Activated CD8-positive, alpha-beta memory T cell treated with anti-CD3 and anti-CD28 coated beads for 24 hours (primary cell): ENCODE measurements at regions not wholly inside any gene's neighbourhood (a gene's known extent, or its start where the extent isn't known, plus 50 kb on each side); places are given as distances from the start of the nearest gene placed in this dataset.

Experiments
- DNase-seq: peaks from one replicate; pipeline ENCODE4 v3.0.0-alpha.2; 2020

DNA sequence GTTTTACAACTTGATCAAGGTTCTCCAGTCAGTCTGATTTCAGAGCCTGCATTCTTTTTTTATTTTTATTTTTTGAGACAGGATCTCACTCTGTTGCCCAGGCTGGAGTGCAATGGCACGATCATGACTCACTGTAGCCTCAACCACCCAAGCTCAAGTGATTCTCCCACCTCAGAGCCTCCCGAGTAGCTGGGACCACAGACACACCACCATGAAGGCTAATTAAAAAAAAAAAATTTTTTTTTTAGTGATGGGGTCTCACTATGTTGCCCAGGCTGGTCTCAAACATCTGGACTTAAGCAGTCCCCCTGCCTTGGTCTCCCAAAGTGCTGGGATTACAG lies 117.2 kb upstream of the NAV2 start:
- DNase-seq: no peak

DNA sequence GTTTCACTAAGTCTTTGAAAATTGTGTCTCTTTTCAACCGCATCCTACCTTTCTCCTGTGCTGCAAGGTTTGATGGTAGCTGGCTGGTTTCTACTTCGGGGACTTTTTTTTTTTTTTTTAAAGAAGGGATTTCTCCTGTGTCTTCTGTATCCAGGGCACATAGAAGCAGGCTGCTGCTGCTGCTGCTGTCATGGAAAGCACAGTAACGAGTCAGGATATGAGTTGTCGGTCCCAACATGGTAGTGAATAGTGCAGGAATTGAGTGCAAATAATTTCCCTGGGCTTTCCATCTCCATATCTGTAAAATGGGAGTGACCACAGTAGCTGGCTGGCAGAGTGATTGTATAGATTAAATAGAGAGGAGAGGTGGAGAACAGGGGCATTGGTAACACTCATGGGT lies 118.3 kb upstream of the NAV2 start:
- DNase-seq: no peak

DNA sequence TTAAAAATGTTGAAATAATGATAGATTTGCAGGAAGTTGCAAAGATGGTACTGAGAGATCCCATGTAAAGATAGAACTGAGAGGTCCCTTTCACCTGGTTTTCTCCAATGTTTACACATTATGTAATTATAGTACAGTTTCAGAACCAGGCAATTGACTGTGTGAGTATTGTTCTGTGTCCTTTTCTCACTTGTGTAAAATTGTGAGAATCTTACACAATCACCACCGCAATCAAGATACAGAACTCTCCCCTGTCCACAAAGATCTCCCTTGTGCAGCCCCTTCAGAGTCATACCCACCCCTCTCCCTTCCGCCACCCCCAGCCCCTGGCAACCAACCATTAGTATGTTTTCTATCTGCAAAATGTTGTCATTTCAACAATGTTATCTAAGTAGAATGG lies 119.8 kb upstream of the NAV2 start:
- DNase-seq: no peak

DNA sequence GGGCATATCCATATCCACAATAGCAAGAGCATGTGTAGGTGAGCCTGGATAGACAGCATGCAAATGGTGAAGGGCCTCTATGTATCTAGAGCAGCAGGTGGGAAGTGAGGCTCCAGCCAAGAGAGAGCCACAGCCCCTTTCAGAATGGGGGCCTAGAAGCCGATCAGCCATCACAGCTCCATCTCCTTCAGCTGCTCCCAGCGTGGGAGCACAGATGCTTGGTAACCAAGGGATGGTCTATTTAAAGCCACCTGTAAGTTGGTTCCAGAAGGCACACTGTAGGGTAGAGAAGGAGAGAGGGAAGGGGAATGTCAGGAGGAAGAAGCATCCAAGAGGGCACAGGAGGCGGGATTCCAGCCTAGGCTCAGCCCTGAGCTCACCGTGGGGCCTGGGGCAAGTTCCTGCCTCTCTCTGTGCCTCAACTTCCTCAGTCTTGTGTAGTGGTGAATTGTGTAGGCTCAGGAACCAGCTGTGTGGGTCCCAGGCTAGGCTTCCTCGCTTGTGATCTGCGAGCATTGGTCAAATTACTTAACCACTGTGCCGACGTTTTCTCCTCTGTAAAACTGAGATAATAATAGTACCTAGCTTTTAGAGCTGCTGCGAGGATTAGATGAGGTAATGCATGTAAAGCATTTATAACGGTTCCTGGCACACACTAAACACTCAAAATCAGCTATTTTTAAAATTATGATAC lies 122.9 kb upstream of the NAV2 start:
- no peak for DNase-seq

DNA sequence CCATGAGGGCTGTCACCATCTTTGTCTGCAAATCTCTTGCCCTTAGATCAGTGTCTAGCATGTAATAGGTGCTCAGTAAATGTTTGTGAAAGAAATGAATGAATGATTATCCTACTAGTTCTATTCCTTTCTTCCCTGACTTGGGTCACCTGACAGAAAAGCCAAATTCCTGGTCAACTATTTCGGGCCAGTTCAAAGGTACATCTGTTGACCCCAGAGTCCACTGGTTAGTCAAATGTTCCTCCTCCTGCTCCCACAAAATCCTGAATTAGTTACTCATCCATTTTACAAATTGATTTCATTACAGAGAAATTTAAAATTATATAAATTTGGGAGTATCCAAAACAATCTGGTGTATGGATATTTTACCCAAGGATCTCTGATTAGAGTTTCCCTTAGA lies 124.7 kb upstream of the NAV2 start:
- no peak for DNase-seq

DNA sequence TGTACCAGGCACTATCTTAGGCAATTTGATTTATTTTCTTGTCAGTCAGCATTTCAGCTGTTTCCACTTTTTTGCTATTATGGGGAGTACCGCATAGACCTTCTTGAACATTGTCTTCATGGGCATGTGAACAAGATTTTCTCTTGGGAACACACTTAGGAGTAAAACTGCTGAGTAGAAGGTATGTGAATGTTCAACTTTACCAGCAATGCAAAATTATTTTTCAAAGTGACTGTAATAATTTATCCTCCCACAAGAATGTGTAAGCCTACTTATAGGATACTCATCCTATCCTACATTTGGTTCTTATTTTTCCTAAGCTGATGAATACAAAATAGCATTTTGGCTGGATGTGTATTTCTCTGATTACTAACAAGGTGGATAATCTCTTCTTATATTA lies 132.0 kb upstream of the NAV2 start:
- DNase-seq: no peak

DNA sequence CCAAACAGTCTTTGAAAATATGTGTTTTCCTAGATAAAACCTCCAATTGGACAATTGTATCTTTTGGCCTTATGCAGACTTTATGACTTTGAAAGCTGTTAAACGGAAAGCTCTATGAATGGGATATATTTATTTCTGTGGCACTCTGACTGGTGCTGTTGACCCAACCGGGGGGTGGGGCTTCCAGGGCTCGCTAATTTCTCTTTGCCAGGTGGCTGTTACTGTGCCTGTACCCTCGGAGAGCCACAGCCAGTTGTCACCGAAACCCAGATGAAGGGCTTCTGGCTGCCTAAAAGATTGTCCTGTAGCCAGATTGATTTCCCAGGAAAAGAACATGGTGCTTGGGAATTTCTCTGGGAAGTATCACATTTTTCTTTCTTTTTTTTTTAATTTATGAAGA lies 132.7 kb upstream of the NAV2 start:
- no peak for DNase-seq

DNA sequence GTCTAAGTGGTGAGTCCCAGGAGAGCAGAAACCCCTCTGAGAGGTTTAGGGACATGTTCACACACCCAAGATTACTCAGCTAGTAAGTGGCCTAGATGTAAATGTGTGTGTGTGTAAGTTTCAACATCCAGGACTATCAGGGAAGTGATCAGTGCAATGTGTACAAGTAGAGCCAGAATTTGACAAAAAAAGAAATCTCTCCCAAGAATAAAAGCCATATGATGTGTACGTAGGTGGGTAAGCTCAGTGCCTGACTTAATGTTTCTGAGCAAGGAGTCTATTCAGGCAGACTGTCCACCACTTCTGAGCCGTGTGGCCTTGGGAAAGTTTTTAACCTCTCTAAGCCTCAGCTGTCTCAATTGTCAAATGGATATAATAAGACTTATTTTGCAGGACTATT lies 133.8 kb upstream of the NAV2 start:
- no peak for DNase-seq

DNA sequence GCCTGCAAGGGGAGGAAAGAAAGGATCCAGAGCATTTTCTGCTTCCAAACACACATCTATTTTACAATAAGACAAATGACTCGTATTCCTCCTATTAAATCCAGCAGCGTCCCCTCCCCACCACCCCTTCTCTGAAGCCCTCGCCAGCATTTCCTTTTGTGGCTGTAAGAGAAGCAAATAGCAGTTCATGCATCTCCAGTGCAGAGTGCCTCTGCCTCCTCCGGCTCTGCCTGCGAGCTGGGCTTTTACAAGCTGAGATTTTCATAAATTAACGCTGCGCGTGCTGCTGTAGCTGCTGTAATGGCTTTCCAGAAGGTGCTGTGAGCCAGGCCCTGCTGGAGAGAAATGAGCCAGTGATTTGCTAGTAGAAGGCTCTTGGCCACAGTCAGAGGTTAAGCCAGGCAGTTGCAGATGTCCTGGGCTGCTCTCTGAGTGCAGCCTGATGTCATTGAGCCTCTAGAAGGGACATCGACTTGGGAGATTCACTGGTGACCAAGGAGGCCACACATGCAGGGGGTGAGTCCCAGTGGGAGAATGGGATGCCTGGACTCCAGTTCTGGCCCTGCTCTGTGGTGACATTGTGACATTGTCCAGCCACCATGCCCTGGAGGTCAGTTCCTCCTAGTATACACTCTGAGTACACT lies 134.5 kb upstream of the NAV2 start:
- DNase-seq: no peak

DNA sequence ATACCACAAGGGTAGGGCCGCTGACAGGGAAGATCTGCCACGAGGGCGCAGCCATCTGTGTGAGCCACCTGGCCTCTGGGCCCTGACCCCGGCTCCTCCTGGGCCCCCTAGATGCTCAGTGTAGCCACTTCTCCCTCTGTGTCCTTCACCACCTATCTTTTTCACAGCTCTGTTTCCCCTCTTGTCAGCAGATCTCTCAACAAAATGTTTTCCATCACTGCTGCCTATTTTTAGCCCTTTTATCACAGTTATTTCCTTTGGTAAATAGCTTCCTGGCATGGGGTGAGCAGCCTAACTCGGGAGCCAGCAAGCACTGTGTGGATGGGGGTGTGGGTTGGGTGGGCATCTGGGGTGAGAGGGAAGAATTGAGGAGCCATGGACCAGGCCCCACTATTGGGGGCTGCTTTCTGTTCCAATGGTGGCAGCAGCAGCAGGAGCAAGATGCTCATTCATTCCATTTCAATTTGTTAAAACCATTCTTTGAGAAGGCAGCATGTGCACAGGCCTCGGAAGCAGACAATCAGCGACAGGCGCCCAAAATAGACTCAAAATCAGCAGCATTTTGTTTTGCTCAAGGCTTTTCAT lies 135.2 kb upstream of the NAV2 start:
- no peak for DNase-seq

DNA sequence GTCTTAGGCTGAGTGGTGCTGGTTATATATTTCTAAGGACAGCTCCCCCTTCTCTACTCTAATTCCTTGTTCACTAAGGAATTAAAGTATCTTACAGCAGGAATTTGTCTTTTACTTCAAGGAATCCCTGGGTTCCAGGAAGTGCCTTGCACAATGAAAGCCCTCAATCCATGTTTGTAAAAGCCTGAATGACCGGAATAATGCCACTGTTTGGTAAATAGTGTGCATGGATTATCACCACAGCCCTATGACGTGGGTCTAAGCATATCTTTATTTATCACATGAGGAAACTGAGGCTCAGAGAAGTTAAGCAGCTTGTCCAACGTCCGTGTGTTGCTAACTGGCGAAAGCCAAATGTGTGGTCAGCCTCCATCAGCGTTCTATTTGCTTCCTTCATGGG lies 135.7 kb upstream of the NAV2 start:
- no peak for DNase-seq

DNA sequence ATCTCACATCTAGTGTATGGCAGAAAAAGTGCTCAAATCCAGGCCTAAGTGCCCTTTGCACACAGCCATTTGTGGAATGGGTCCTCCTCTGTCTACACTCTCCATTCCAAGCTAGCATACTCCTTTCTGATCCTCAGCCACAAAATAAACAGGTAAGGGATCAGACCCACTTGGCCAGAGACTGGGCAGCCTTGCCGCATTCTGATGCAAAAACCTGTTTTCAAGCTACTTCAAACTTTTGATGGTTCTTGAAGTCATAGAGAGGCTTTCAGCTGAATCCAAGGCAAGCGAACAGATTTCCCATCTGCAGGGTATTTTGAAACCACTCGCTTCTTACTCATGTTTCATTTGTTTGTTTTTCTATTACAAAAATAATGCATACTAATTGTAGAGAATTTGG lies 136.6 kb upstream of the NAV2 start:
- DNase-seq: no peak

DNA sequence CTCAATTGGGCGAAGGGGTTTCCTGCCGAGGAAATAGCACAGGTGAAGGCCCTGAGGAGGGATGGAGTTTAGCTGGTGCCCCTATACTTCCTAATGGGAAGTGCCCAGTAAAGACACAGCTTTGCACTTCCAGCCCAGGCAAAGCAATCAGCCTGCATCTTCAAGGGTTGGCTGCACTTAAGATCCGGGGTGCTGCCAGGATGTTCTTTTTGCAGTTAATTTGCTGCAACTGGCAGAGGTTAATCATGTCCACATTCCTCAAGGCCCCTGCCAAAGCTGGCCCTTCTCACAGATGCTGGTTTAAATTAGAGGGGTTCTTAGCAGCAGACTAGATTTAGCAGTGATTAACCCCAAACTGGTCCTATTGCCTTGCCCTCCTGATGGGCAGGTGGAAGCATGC lies 137.7 kb upstream of the NAV2 start:
- no peak for DNase-seq

DNA sequence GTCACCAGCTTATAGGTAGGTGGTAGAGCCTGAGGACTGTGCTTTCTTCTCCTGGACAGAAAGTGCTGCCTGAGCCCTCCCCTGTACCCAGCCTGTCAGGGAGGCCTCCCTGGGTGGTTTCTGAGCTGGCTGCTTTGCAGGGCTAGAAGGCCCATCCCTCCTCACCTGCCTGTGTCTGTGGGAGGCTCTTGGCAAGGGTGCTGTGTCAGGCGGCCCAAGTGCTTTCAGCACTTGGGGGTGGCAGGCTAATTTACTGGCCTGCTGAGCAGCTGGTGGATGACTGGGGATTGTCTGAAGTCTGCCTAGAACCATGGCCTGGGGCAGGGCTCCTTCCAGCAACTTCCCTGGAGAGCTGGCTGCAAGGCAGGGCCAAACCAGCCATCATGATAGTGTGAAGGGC lies 139.0 kb upstream of the NAV2 start:
- DNase-seq: no peak

DNA sequence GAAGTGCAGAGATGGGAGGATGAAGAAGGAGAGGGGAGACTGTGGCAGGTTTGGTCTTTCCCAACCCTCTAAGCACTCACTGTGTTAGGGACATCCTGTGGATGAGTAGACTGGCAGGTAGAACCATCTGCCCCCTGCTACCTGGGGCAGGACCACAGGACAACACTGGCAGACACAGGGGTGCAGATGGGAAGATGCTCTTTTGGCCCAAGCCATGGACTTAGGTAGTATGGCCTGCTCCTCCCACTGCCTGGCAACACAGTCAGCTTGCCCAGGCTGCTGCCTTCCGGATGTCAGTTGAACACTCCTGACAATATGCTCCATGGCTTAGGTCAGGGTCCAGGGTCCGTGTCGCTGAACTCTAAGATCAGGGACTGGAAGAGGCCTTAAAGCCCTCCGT lies 140.7 kb upstream of the NAV2 start:
- no peak for DNase-seq

DNA sequence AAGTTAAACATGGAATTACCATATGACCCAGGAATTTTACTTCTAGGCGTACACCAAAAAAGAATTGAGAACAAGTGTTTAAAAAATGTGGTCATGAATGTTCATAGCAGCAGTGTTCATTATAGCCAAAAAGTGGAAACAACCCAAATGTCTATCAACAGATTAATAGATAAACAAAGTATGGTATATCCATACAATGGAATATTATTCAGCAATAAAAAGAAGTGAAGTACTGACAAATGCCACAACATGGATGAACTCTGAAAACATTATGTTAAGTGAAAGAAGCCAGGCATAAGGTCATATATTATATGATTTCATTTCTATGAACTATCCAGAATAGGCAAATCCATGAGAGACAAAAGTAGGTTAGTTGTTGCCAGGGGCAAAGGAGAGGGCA lies 141.7 kb upstream of the NAV2 start:
- DNase-seq: no peak

DNA sequence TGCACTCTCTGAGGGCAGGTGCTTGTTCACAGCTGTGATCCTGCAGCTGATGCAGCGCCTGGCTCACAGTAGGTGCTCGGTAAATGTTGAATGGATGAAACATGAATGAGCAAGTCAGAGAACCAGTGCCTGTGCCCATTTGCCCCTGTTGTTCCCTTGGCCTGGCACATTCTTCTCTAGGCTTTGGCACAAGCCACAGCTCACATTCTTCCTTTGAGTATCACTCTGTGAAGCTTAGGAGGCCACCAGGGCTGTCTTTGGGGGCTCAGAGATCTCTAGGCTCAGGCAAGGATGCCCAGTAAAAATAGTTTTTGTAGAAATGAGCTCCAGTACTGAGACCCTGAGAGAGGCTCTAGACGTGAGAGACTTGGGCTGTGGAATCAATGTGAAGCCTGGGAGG lies 144.6 kb upstream of the NAV2 start:
- DNase-seq: no peak

DNA sequence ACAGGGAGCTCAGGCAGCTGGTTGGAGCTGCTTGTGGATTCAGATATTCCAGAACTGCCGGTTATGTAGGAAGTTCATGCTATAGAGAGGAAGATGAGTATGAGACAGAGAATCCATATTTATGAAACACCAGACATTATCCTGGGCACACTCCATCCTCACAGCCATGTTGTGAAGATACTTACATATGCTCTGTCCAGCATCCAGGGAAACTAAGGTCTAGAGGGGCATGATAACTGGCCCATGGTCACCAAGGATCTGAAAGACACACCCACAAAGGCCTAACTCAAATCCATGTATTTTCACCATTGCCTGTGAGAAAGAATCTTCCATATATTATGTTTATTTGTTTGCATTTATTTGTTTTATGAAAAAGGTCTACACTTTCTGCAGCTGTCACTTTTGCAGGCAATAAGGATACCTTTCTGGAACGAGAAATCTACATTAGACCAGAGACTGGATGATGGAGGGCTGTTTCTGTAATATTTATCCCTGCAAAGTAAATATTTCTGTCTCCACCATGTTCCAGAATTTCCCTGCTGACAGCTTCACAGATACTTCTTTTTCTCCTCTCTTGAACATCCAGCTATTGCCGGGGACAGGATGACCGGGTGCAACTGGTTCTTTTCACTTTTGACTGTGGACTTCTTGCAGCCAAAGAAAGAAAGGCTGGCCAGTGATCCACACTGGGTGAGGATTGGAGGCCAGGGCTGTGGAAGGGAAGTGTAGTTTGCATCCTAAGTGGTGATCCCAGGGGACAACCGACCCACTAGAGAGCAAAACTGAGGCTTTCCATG lies 145.9 kb upstream of the NAV2 start:
- DNase-seq: no peak

DNA sequence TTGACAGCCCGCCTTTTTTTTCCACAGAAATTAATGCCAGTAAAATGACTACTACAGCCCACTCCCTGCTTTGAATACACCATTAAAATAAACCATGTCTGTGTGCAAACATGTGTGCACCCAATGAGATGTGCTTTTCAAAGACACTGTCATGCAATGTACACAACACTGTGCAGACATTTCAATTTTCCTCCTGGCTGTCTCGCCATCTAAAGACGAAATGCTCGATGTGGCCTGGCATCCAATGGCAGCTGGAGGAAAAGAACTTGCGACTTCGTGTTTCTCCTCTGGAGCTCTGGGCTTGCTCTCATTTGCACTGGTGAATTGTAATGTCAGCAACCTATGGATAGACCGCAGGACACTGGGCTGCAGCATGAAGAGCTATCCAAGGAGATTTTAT lies 147.0 kb upstream of the NAV2 start:
- DNase-seq: no peak

DNA sequence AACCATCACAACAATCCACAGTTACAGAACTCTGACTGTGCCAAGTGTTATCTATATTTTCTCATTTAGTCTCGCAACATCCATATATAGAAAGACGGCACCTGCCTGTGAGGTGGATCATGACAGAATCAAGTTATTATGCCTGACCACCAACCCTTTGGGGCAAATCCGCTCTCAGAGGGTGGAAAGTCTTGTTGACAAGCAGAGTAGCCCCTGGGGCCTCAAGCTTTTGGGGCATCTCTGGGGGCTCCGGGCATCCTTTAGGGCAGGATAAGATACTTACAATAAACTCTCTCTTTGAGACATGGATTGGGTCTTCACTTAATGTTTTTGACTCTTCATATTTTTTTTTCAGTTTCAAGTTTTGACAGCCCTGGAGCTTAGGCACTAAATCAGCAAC lies 150.5 kb upstream of the NAV2 start:
- DNase-seq: no peak

DNA sequence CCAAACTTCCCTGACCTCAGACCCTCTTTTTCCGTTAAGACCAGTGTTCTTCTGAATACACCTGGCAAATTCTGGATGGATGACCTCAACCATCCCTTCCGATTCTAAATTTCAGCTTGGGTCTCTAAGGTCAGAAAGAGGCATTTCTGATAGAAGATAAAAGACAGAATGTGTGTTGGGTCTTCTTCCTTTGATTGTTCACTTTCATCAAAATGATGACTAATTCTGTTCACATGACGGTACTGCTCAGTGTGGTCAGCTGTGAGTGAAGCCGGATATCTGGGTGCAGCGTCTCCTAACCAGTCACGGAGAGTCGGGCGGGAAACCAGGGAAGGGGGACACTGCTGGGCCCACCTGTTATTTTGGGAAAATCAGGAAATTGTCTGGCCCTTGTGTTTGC lies 151.6 kb upstream of the NAV2 start:
- no peak for DNase-seq

DNA sequence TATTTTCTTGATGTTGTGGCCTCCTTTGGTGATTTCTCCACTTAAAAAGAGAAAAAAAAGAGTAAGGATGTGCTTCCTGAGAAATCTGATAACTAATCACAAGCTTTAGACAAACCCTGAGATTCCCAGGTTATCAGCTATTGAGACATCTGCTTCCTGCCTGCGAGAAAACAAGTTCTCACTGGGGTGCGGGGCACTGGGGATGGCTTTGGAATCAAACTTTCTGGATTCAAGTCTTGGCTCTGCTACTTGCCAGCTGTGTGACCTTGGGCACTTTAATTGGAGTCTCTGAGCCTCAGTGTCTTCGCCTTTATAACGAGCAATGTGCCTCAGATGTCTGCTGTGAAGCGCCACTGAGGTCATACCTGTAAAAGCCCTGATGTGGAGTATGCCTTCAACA lies 152.5 kb upstream of the NAV2 start:
- no peak for DNase-seq

DNA sequence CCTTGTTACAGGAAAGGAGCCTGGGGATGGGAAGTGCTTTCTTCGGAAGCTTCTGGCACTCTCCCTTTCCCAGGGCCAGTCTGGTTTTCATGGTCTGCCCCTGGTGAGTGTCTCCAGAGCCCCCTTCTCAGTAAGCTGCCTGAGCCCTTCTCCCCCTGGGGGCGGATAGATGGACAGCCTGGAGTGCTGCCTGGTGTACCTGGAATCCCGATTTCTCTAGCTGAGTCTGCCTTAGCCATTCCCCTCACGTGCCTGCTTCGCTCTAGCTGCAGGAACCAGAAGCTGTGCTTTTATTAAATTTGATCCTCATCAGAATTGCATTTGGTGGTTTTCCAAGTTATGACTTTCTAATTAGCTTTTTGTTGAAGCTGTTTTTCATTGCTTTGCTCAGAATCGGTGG lies 152.9 kb upstream of the NAV2 start:
- no peak for DNase-seq
